DOHH2 (cell line): ENCODE measurements at regions not wholly inside any gene's neighbourhood (a gene's known extent, or its start where the extent isn't known, plus 50 kb on each side); places are given as distances from the start of the nearest gene placed in this dataset.

Experiments used
- CTCF ChIP-seq: fragments of 200-600 bp; sonication (generic); IDR thresholded peaks from one replicate; pipeline ENCODE4 v1.5.1; 2014; ENCODE audit warnings: antibody characterized with exemption, mild to moderate bottlenecking, low read depth, low read length; ENCODE audit not compliant: poor library complexity, severe bottlenecking
- EZH2phosphoT487 ChIP-seq: fragments of 200-600 bp; sonication (generic); IDR thresholded peaks from 2 replicates; pipeline ENCODE4 v1.6.1; 2017; ENCODE audit warnings: borderline replicate concordance, mild to moderate bottlenecking, antibody characterized with exemption, low read length, moderate library complexity, mixed read lengths

DNA sequence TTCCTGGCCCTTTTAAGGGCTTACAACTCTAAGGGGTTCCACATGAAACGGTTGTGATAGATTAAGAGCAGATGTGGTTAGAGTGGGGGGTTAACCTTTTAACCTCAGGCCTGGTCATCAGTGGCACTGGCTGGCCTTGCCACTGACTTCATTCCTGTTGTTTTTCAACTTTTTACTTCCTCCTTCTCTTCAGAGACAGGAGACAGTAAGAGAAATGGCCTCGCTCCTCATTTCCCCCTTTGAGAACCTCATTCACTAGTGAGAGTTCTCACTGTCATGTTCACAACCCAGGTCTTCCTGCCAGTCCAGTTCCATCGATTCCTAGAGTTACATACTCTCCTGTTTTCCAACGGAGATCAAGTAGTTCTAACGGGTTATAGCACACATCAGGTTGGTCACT lies 101.6 kb upstream of the SLC1A4 start:
- TF ChIP-seq CTCF (no peak), EZH2phosphoT487 (no peak)
